PC-3 (cell line): ENCODE measurements at regions not wholly inside any gene's neighbourhood (a gene's known extent, or its start where the extent isn't known, plus 50 kb on each side); places are given as distances from the start of the nearest gene placed in this dataset.

Experiments used
- ATAC-seq: fragments of 200-7000 bp; cut with Tn5 transposase; 2 replicates; pipeline ENCODE4 v1.9.1; 2020; ENCODE audit warnings: mild to moderate bottlenecking, moderate library complexity
- BruUV-seq: library from RNA; stranded (reverse); fragments of 400-500 nt; replicated peaks from 2 replicates; lab custom pipeline; 2021; lab: Mats Ljungman, UMichigan
- CTCF ChIA-PET: fragments of 300-600 bp; sonication (Branson Sonifier 250); formaldehyde crosslinking; loops from one replicate; lab custom pipeline; 2022; ENCODE audit warnings: antibody characterized with exemption; lab: Charles Lee
- POLR2A ChIA-PET: fragments of 300-600 bp; sonication (Branson Sonifier 250); formaldehyde crosslinking; loops from one replicate; lab custom pipeline; 2022; ENCODE audit warnings: antibody characterized with exemption; ENCODE audit not compliant: unreplicated experiment; lab: Charles Lee
- DNase-seq: peaks from one replicate; pipeline ENCODE4 v3.0.0-alpha.2; 2015
- H2AFZ ChIP-seq: fragments of 300-600 bp; sonication (generic); 2 replicates; pipeline ENCODE4 v1.6.0; 2016; ENCODE audit warnings: antibody characterized with exemption, low read length
- H3F3A ChIP-seq: fragments of 300-600 bp; sonication (generic); one replicate; pipeline ENCODE4 v1.6.0; 2017; ENCODE audit warnings: antibody characterized with exemption, low read length, control low read depth, mild to moderate bottlenecking; ENCODE audit not compliant: unreplicated experiment
- H3K27ac ChIP-seq: fragments of 300-600 bp; sonication (generic); 2 replicates; pipeline ENCODE4 v1.5.1; 2016; ENCODE audit warnings: mild to moderate bottlenecking, low read length
- H3K27me3 ChIP-seq: fragments of 300-600 bp; sonication (generic); 2 replicates; pipeline ENCODE4 v1.6.1; 2016; ENCODE audit warnings: low read length, mixed read lengths
- H3K36me3 ChIP-seq: fragments of 300-600 bp; sonication (generic); 2 replicates; pipeline ENCODE4 v1.6.1; 2016; ENCODE audit warnings: low read depth, mixed run types, low read length, mixed read lengths
- H3K4me1 ChIP-seq: fragments of 300-600 bp; sonication (generic); 2 replicates; pipeline ENCODE4 v1.5.1; 2016; ENCODE audit warnings: low read length; ENCODE audit not compliant: insufficient read depth
- H3K4me2 ChIP-seq: fragments of 300-600 bp; sonication (generic); 2 replicates; pipeline ENCODE4 v1.6.0; 2016; ENCODE audit warnings: low read length
- H3K4me3 ChIP-seq: fragments of 300-600 bp; sonication (generic); 2 replicates; pipeline ENCODE4 v1.5.1; 2016; ENCODE audit warnings: mild to moderate bottlenecking, low read length, mixed read lengths
- H3K79me2 ChIP-seq: fragments of 300-600 bp; sonication (generic); 2 replicates; pipeline ENCODE4 v1.6.1; 2017; ENCODE audit warnings: low read length, mixed read lengths
- H3K9ac ChIP-seq: fragments of 300-600 bp; sonication (generic); 2 replicates; pipeline ENCODE4 v1.6.0; 2016; ENCODE audit warnings: mild to moderate bottlenecking, low read length
- H3K9me2 ChIP-seq: fragments of 300-600 bp; sonication (generic); replicated peaks from 2 replicates; pipeline ENCODE4 v1.6.1; 2016; ENCODE audit warnings: mixed run types, low read length, mixed read lengths
- H3K9me3 ChIP-seq: fragments of 300-600 bp; sonication (generic); 2 replicates; pipeline ENCODE4 v1.6.1; 2016; ENCODE audit warnings: low read length, mixed read lengths
- H4K20me1 ChIP-seq: fragments of 300-600 bp; sonication (generic); 2 replicates; pipeline ENCODE4 v1.6.1; 2016; ENCODE audit warnings: low read length, mixed read lengths
- EZH2 ChIP-seq: fragments of 300-600 bp; sonication (generic); IDR thresholded peaks from one replicate; pipeline ENCODE4 v1.6.1; 2017; ENCODE audit warnings: antibody characterized with exemption, mild to moderate bottlenecking, low read length; ENCODE audit not compliant: unreplicated experiment
- EZH2phosphoT487 ChIP-seq: fragments of 300-600 bp; sonication (generic); IDR thresholded peaks from 2 replicates; pipeline ENCODE4 v1.6.1; 2018; ENCODE audit warnings: mild to moderate bottlenecking, antibody characterized with exemption, low read length, borderline replicate concordance
- intact Hi-C: fragments of 100-400 bp; cut with micrococcal nuclease; formaldehyde crosslinking; loops from 2 replicates; pipeline ENCODE4 v1.9.0; 2023
- TF ChIP-seq, protein P1 (sequence below): fragments of 300-600 bp; sonication (generic); conservative IDR thresholded peaks from 2 replicates; pipeline ENCODE4 v1.5.1; 2017; ENCODE audit warnings: antibody characterized with exemption, low read depth, mild to moderate bottlenecking, low read length

DNA sequence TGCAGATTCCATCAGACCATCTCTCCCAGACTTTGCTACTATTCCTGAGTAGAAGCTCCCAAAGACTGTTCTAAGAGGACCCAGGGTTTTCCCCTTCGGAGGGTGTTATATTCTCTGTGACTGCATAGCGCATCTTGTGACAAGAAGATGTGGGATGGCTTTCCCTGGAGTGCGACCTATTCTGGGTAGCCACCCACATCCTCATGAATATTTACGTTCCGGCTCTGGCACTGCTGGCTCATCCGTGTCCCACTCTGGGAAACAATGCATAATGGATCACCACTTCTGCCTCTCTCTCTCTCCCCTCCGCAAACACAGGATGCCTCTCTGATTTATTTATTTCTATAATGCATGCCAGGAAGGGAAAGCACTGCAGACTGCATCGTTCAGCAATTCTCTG lies 166.1 kb downstream of the PYDC2 start:
- no peaks in the 10 kb centered on the region for H3K9me2 ChIP-seq
- H3K36me3 ChIP-seq, result no peaks in the 10 kb centered on the region
- H3K27me3 ChIP-seq, result peaks cover 48% of the 10 kb centered on the region
- no TSS peak for BruUV-seq
- DNase-seq (no peak), ATAC-seq (no peak)
- intact Hi-C loops, result no loop called here
- H4K20me1 ChIP-seq, result no peaks in the 10 kb centered on the region
- H3F3A ChIP-seq, result no peaks in the 10 kb centered on the region
- ChIA-PET CTCF (no interaction called here), POLR2A (no interaction called here)
- TF ChIP-seq, protein P1, sequence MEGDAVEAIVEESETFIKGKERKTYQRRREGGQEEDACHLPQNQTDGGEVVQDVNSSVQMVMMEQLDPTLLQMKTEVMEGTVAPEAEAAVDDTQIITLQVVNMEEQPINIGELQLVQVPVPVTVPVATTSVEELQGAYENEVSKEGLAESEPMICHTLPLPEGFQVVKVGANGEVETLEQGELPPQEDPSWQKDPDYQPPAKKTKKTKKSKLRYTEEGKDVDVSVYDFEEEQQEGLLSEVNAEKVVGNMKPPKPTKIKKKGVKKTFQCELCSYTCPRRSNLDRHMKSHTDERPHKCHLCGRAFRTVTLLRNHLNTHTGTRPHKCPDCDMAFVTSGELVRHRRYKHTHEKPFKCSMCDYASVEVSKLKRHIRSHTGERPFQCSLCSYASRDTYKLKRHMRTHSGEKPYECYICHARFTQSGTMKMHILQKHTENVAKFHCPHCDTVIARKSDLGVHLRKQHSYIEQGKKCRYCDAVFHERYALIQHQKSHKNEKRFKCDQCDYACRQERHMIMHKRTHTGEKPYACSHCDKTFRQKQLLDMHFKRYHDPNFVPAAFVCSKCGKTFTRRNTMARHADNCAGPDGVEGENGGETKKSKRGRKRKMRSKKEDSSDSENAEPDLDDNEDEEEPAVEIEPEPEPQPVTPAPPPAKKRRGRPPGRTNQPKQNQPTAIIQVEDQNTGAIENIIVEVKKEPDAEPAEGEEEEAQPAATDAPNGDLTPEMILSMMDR, result no peak
- TF ChIP-seq EZH2phosphoT487, result no peak
- no peak for TF ChIP-seq EZH2
- no peak overlapping the region for H3K4me3 ChIP-seq
- H2AFZ ChIP-seq, result no peak overlapping the region
- no peaks in the 10 kb centered on the region for H3K9me3 ChIP-seq
- H3K9ac ChIP-seq, result no peak overlapping the region
- H3K4me2 ChIP-seq, result no peak overlapping the region
- no peaks in the 10 kb centered on the region for H3K4me1 ChIP-seq
- no peak overlapping the region for H3K27ac ChIP-seq
- no peaks in the 10 kb centered on the region for H3K79me2 ChIP-seq

DNA sequence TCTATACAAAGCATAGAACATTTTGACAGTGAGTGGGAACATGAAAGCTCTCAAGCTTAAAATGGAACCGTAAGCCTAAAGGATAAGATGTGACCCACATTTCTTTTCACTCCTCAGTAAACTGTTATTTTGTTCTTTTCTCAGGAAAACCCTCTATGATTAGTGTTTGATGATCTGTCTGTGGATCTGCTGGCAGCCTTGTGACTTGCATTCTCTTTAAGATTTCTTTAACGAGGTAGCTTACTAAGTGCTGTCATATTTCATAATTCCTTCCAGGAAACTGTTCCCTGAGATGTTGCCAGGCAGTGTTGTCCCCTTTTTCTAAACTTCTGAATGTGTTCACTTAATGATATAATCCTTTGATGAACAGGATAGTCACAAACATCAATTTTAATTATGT lies 167.6 kb downstream of the PYDC2 start:
- POLR2A ChIA-PET, result no interaction called here
- Histone ChIP-seq H3K79me2 (no peaks in the 10 kb centered on the region), H3K4me3 (no peak overlapping the region), H3K9ac (no peak overlapping the region), H4K20me1 (no peaks in the 10 kb centered on the region), H3K9me2 (no peaks in the 10 kb centered on the region), H2AFZ (no peak overlapping the region), H3K4me1 (no peaks in the 10 kb centered on the region), H3F3A (no peaks in the 10 kb centered on the region), H3K9me3 (no peaks in the 10 kb centered on the region), H3K27ac (no peak overlapping the region), H3K4me2 (no peak overlapping the region), H3K27me3 (peaks cover 48% of the 10 kb centered on the region), H3K36me3 (no peaks in the 10 kb centered on the region)
- no peak for DNase-seq
- TF ChIP-seq, protein P1, result no peak
- TF ChIP-seq EZH2 (no peak), EZH2phosphoT487 (no peak)
- BruUV-seq, result no TSS peak
- ATAC-seq, result no peak
- intact Hi-C loops, result no loop called here
- CTCF ChIA-PET, result no interaction called here

DNA sequence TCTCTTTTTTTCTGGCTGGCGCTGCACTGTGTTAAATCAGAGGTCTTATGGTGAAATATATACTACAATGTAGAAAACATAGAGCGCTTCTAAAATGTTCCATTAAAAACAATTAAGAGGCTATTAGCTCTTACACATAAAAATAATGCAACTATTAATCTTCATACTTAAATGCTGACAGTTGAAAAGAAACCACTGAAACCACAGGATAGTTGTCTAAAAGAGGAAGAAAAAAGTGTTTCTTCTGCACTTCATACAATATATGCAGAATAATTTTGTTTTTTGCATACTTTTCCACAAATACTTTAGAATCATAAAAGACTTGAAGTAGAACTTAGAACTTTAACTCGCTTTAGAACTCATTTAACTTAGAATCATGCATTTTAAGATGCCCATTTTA lies 170.5 kb downstream of the PYDC2 start:
- no peak overlapping the region for H3K9ac ChIP-seq
- H3K4me2 ChIP-seq, result no peak overlapping the region
- no peak overlapping the region for H3K27ac ChIP-seq
- ATAC-seq (no peak), DNase-seq (no peak)
- no TSS peak for BruUV-seq
- TF ChIP-seq EZH2 (no peak), EZH2phosphoT487 (no peak)
- TF ChIP-seq, protein P1, result no peak
- no peaks in the 10 kb centered on the region for H3K9me3 ChIP-seq
- no peaks in the 10 kb centered on the region for H4K20me1 ChIP-seq
- POLR2A ChIA-PET, result no interaction called here
- no peaks in the 10 kb centered on the region for H3F3A ChIP-seq
- no peaks in the 10 kb centered on the region for H3K4me1 ChIP-seq
- no peaks in the 10 kb centered on the region for H3K79me2 ChIP-seq
- no peak overlapping the region for H2AFZ ChIP-seq
- intact Hi-C loops, result no loop called here
- H3K9me2 ChIP-seq, result no peaks in the 10 kb centered on the region
- H3K4me3 ChIP-seq, result no peak overlapping the region
- H3K36me3 ChIP-seq, result no peaks in the 10 kb centered on the region
- CTCF ChIA-PET, result no interaction called here
- H3K27me3 ChIP-seq, result peaks cover 47% of the 10 kb centered on the region
